ENCODE measurements at regions not wholly inside any gene's neighbourhood (a gene's known extent, or its start where the extent isn't known, plus 50 kb on each side); places are given as distances from the start of the nearest gene placed in this dataset.

- Histone ChIP-seq H3K9me1 (ENCODE audit: control insufficient read depth, extremely low read depth, insufficient read depth, low read length) (no peaks in the 10 kb centered on the region), H3K27me3 (ENCODE audit: control insufficient read depth, extremely low read depth, insufficient read depth, low read length) (no peaks in the 10 kb centered on the region), H3K4me3 (ENCODE audit: control insufficient read depth in 2 of 3, extremely low read depth in 1 of 3, insufficient read depth in 2 of 3, low read depth in 1 of 3, low read length in 3 of 3) (no peak overlapping the region), H3K4me1 (ENCODE audit: control insufficient read depth, extremely low read depth, insufficient read depth, low read length) (no peaks in the 10 kb centered on the region), H3K9me3 (ENCODE audit: control insufficient read depth, low read depth, low read length) (no peaks in the 10 kb centered on the region), H3K9ac (ENCODE audit: control insufficient read depth, extremely low read depth, insufficient read depth, low read length) (no peak overlapping the region), H3K4me2 (ENCODE audit: control insufficient read depth, extremely low read depth, insufficient read depth, low read depth, low read length) (no peak overlapping the region), H4K20me1 (ENCODE audit: control insufficient read depth, extremely low read depth, insufficient read depth, low read length) (no peaks in the 10 kb centered on the region), H3K36me3 (ENCODE audit: control insufficient read depth in 2 of 2, extremely low read depth in 1 of 2, insufficient read depth in 2 of 2, low read length in 2 of 2) (no peaks in the 10 kb centered on the region), H2AFZ (ENCODE audit: control insufficient read depth, low read length) (no peak overlapping the region), H3K79me2 (ENCODE audit: control insufficient read depth, insufficient read depth, low read length) (no peaks in the 10 kb centered on the region), H3K27ac (ENCODE audit: control insufficient read depth, insufficient read depth, low read length) (no peak overlapping the region)
- no peak for DNase-seq (ENCODE audit: low read depth, low spot score)
- dilution Hi-C loops (cut with MboI; ENCODE audit: extremely low pct_ligation_motif_present, low sequenced_read_pairs): no loop called here
- FAIRE-seq: no peak
- TF ChIP-seq CTCF (optimal IDR thresholded peaks at IDR 0.05 in 1 of 3, IDR thresholded peaks at IDR 0.05 in 1 of 3, conservative IDR thresholded peaks at IDR 0.05 in 1 of 3; ENCODE audit: extremely low read depth in 1 of 3, insufficient read depth in 2 of 3, low read length in 3 of 3) (no peak), EZH2 (IDR thresholded peaks at IDR 0.05; ENCODE audit: low read length) (no peak)
Observed at GRCh38 chr6:153263489-153263888, 132.4 kb upstream of the RGS17 start.

- H3K27me3 ChIP-seq (ENCODE audit: control insufficient read depth, extremely low read depth, insufficient read depth, low read length): no peaks in the 10 kb centered on the region
- TF ChIP-seq CTCF (optimal IDR thresholded peaks at IDR 0.05 in 1 of 3, IDR thresholded peaks at IDR 0.05 in 1 of 3, conservative IDR thresholded peaks at IDR 0.05 in 1 of 3; ENCODE audit: extremely low read depth in 1 of 3, insufficient read depth in 2 of 3, low read length in 3 of 3): no peak
- TF ChIP-seq EZH2 (IDR thresholded peaks at IDR 0.05; ENCODE audit: low read length): no peak
- H2AFZ ChIP-seq (ENCODE audit: control insufficient read depth, low read length): no peak overlapping the region
- DNase-seq (ENCODE audit: low read depth, low spot score): no peak
- H3K36me3 ChIP-seq (ENCODE audit: control insufficient read depth in 2 of 2, extremely low read depth in 1 of 2, insufficient read depth in 2 of 2, low read length in 2 of 2): no peaks in the 10 kb centered on the region
- H3K4me3 ChIP-seq (ENCODE audit: control insufficient read depth in 2 of 3, extremely low read depth in 1 of 3, insufficient read depth in 2 of 3, low read depth in 1 of 3, low read length in 3 of 3): no peak overlapping the region
- no peaks in the 10 kb centered on the region for H3K79me2 ChIP-seq (ENCODE audit: control insufficient read depth, insufficient read depth, low read length)
- H3K9me1 ChIP-seq (ENCODE audit: control insufficient read depth, extremely low read depth, insufficient read depth, low read length): no peaks in the 10 kb centered on the region
- H4K20me1 ChIP-seq (ENCODE audit: control insufficient read depth, extremely low read depth, insufficient read depth, low read length): no peaks in the 10 kb centered on the region
- no peaks in the 10 kb centered on the region for H3K4me1 ChIP-seq (ENCODE audit: control insufficient read depth, extremely low read depth, insufficient read depth, low read length)
- no peak overlapping the region for H3K27ac ChIP-seq (ENCODE audit: control insufficient read depth, insufficient read depth, low read length)
- H3K4me2 ChIP-seq (ENCODE audit: control insufficient read depth, extremely low read depth, insufficient read depth, low read depth, low read length): no peak overlapping the region
- no peak overlapping the region for H3K9ac ChIP-seq (ENCODE audit: control insufficient read depth, extremely low read depth, insufficient read depth, low read length)
- H3K9me3 ChIP-seq (ENCODE audit: control insufficient read depth, low read depth, low read length): no peaks in the 10 kb centered on the region
- no peak for FAIRE-seq
- dilution Hi-C loops (cut with MboI; ENCODE audit: extremely low pct_ligation_motif_present, low sequenced_read_pairs): no loop called here
Observed at GRCh38 chr6:153251326-153251725, 120.2 kb upstream of the RGS17 start.

All from keratinocyte (primary cell).